GM18498 (cell line): ENCODE measurements at regions not wholly inside any gene's neighbourhood (a gene's known extent, or its start where the extent isn't known, plus 50 kb on each side); places are given as distances from the start of the nearest gene placed in this dataset.
A peak's percentile ranks its signal among the peaks of the same experiment; 100 is the strongest.

Experiments
- ATAC-seq: cut with Tn5 transposase; IDR thresholded peaks from one replicate; pipeline ENCODE4 v1.9.1; 2021; ENCODE audit warnings: mild to moderate bottlenecking, moderate library complexity; ENCODE audit not compliant: unreplicated experiment

GRCh38 chr1:193520472-193520871 lies 334.1 kb upstream of the B3GALT2 start:
- no peak for ATAC-seq

GRCh38 chr1:193519922-193520321 lies 333.5 kb upstream of the B3GALT2 start:
- ATAC-seq: no peak

GRCh38 chr1:193516755-193517388 lies 330.5 kb upstream of the B3GALT2 start:
- no peak for ATAC-seq

- no peak for ATAC-seq
Observed at GRCh38 chr1:193514397-193514796, 328.0 kb upstream of the B3GALT2 start.

- no peak for ATAC-seq
Observed at GRCh38 chr1:193513032-193513431, 326.6 kb upstream of the B3GALT2 start.

- no peak for ATAC-seq
Observed at GRCh38 chr1:193504920-193505319, 318.5 kb upstream of the B3GALT2 start.

- ATAC-seq: no peak
Observed at GRCh38 chr1:193498088-193498655, 311.8 kb upstream of the B3GALT2 start.

- no peak for ATAC-seq
Observed at GRCh38 chr1:193494368-193494767, 308.0 kb upstream of the B3GALT2 start.

- ATAC-seq: no peak
Observed at GRCh38 chr1:193489191-193489590, 302.8 kb upstream of the B3GALT2 start.

- no peak for ATAC-seq
Observed at GRCh38 chr1:193487722-193488121, 301.3 kb upstream of the B3GALT2 start.

GRCh38 chr1:193486671-193487229 lies 300.3 kb upstream of the B3GALT2 start:
- ATAC-seq: peak; percentile 57

GRCh38 chr1:193480755-193481154 lies 294.3 kb upstream of the B3GALT2 start:
- no peak for ATAC-seq

GRCh38 chr1:193479187-193479586 lies 292.8 kb upstream of the B3GALT2 start:
- ATAC-seq: peak; percentile 98

- no peak for ATAC-seq
Observed at GRCh38 chr1:193476748-193477147, 290.3 kb upstream of the B3GALT2 start.

- no peak for ATAC-seq
Observed at GRCh38 chr1:193473932-193474331, 287.5 kb upstream of the B3GALT2 start.

- ATAC-seq: no peak
Observed at GRCh38 chr1:193472838-193473398, 286.5 kb upstream of the B3GALT2 start.

- no peak for ATAC-seq
Observed at GRCh38 chr1:193472430-193472829, 286.0 kb upstream of the B3GALT2 start.

GRCh38 chr1:193471981-193472380 lies 285.6 kb upstream of the B3GALT2 start:
- ATAC-seq: no peak

- ATAC-seq: no peak
Observed at GRCh38 chr1:193463326-193463932, 277.0 kb upstream of the B3GALT2 start.

GRCh38 chr1:193462629-193463320 lies 276.4 kb upstream of the B3GALT2 start:
- ATAC-seq: peak; percentile 91

GRCh38 chr1:193458628-193459027 lies 272.2 kb upstream of the B3GALT2 start:
- ATAC-seq: no peak
